ENCODE measurements at regions not wholly inside any gene's neighbourhood (a gene's known extent, or its start where the extent isn't known, plus 50 kb on each side); places are given as distances from the start of the nearest gene placed in this dataset.

- H3K4me1 ChIP-seq, result no peaks in the 10 kb centered on the region
- no peaks in the 10 kb centered on the region for H3K27me3 ChIP-seq
- H3K27ac ChIP-seq, result no peak overlapping the region
- no peak for DNase-seq
- no peak for TF ChIP-seq POLR2A (IDR thresholded peaks at IDR 0.05)
- TF ChIP-seq CTCF (IDR thresholded peaks at IDR 0.05), result no peak
- H3K9me3 ChIP-seq, result no peaks in the 10 kb centered on the region
- no peak overlapping the region for H3K4me3 ChIP-seq
- H3K36me3 ChIP-seq, result no peaks in the 10 kb centered on the region
These were observed 413.6 kb upstream of the MEIS1 start for GRCh38 chr2:66021296-66021695.

DNA sequence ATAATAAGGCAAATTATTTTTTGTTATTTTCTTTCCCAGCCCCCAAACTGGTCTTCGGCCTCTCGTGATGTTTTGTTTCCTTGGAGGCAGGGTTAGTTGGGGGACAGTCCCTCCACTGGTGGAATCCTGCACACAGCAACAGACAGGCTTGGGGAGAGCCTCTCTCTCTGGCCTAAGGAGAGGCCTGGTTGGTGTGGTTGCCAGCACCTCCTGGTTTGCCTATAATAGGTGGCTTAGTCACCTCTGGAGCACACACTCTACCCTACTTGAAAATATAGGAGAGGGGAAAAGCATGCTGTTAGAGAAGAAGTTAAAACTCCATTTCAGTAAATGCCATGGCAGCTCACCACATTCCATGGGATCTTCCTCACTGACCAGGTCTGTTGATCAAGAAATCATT lies 417.2 kb upstream of the MEIS1 start:
- Histone ChIP-seq H3K4me3 (no peak overlapping the region), H3K9me3 (no peaks in the 10 kb centered on the region), H3K27ac (no peak overlapping the region), H3K4me1 (no peaks in the 10 kb centered on the region), H3K36me3 (no peaks in the 10 kb centered on the region), H3K27me3 (no peaks in the 10 kb centered on the region)
- TF ChIP-seq POLR2A (IDR thresholded peaks at IDR 0.05) (no peak), CTCF (IDR thresholded peaks at IDR 0.05) (no peak)
- DNase-seq, result no peak

DNA sequence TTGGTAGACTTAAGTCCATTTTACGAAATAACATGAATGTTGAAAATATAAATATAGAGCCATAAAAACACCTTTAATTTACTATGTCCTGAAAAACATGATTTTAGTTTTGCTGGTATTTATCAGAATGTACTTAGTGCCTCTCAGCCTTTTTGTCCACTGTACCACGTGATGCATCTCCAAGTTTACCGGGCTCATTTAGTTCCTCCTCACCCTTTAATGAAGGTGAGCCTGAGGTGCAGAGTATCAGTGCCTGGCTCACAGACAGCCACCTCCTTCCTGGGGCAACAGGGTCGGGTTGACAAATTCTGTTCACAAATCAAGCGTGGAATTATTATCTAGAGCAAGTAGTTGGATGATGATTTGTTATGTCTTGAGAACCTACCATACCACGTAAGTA lies 420.5 kb upstream of the MEIS1 start:
- TF ChIP-seq POLR2A (IDR thresholded peaks at IDR 0.05) (no peak), CTCF (IDR thresholded peaks at IDR 0.05) (no peak)
- DNase-seq, result no peak
- no peaks in the 10 kb centered on the region for H3K9me3 ChIP-seq

GRCh38 chr2:66013456-66013855 lies 421.5 kb upstream of the MEIS1 start:
- no peak overlapping the region for H3K27ac ChIP-seq
- H3K4me3 ChIP-seq, result no peak overlapping the region
- TF ChIP-seq CTCF (IDR thresholded peaks at IDR 0.05) (peak in 1 of 6 experiments; percentile 6), POLR2A (IDR thresholded peaks at IDR 0.05) (no peak)
- no peaks in the 10 kb centered on the region for H3K36me3 ChIP-seq
- no peaks in the 10 kb centered on the region for H3K4me1 ChIP-seq
- no peak for DNase-seq
- no peaks in the 10 kb centered on the region for H3K27me3 ChIP-seq
- H3K9me3 ChIP-seq, result no peaks in the 10 kb centered on the region

More for the DNA sequence above, 420.5 kb upstream of the MEIS1 start:
- H3K4me3 ChIP-seq, result no peak overlapping the region
- H3K27me3 ChIP-seq, result no peaks in the 10 kb centered on the region
- H3K4me1 ChIP-seq, result no peaks in the 10 kb centered on the region
- no peaks in the 10 kb centered on the region for H3K36me3 ChIP-seq
- no peak overlapping the region for H3K27ac ChIP-seq

GRCh38 chr2:66003931-66004330 lies 431.0 kb upstream of the MEIS1 start:
- Histone ChIP-seq H3K9me3 (no peaks in the 10 kb centered on the region), H3K27ac (no peak overlapping the region), H3K27me3 (no peaks in the 10 kb centered on the region), H3K36me3 (no peaks in the 10 kb centered on the region), H3K4me1 (no peaks in the 10 kb centered on the region), H3K4me3 (no peak overlapping the region)
- DNase-seq, result no peak
- no peak for TF ChIP-seq POLR2A (IDR thresholded peaks at IDR 0.05)
- no peak for TF ChIP-seq CTCF (IDR thresholded peaks at IDR 0.05)

- no peak for DNase-seq
- TF ChIP-seq CTCF (IDR thresholded peaks at IDR 0.05) (no peak), POLR2A (IDR thresholded peaks at IDR 0.05) (no peak)
- no peaks in the 10 kb centered on the region for H3K9me3 ChIP-seq
- no peaks in the 10 kb centered on the region for H3K27me3 ChIP-seq
- no peaks in the 10 kb centered on the region for H3K4me1 ChIP-seq
- H3K27ac ChIP-seq, result no peak overlapping the region
- H3K4me3 ChIP-seq, result no peak overlapping the region
- H3K36me3 ChIP-seq, result no peaks in the 10 kb centered on the region
These were observed 433.4 kb upstream of the MEIS1 start for GRCh38 chr2:66001538-66001937.

Measured in Peyer's patch (tissue), 4 donors.